B cell (primary cell): ENCODE measurements at regions not wholly inside any gene's neighbourhood (a gene's known extent, or its start where the extent isn't known, plus 50 kb on each side); places are given as distances from the start of the nearest gene placed in this dataset.

Experiments used
- CTCF ChIP-seq: fragments of 200-600 bp; IDR thresholded peaks from one replicate; pipeline ENCODE4 v1.8.0; 2022; ENCODE audit warnings: antibody characterized with exemption, mild to moderate bottlenecking
- EZH2 ChIP-seq: IDR thresholded peaks from 2 replicates; pipeline ENCODE4 v1.6.1; 2012; ENCODE audit warnings: borderline replicate concordance, low read depth, mild to moderate bottlenecking, moderate library complexity, low read length; ENCODE audit not compliant: insufficient read depth, poor library complexity, severe bottlenecking

GRCh38 chr3:22063500-22063899 is 312.5 kb upstream of the ZNF385D start:
- TF ChIP-seq CTCF (no peak), EZH2 (no peak)
